GM21528 (cell line): ENCODE measurements at regions not wholly inside any gene's neighbourhood (a gene's known extent, or its start where the extent isn't known, plus 50 kb on each side); places are given as distances from the start of the nearest gene placed in this dataset.

Experiments
- ATAC-seq: cut with Tn5 transposase; IDR thresholded peaks from one replicate; pipeline ENCODE4 v1.9.1; 2021; ENCODE audit warnings: mild to moderate bottlenecking, moderate library complexity; ENCODE audit not compliant: unreplicated experiment, low FRiP score

DNA sequence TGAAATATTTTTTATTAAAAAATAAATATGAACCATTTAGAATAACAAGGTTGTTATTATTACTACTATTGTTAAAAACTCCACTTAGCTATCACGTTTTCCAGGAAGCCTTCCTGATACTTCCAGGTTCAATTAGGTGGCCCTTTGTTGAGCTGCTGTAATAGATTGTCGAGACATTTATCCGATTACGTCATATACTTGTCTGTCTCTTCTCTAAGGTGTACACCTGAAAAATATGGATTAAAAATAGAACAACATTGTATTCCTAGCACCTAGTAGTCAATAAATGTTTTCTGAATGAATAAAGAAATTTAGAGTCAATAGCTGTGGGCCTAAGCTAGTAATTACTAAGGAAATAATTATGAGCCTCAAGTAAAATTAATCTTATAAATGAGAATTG is 359.6 kb downstream of the RNF144B start:
- ATAC-seq: no peak

DNA sequence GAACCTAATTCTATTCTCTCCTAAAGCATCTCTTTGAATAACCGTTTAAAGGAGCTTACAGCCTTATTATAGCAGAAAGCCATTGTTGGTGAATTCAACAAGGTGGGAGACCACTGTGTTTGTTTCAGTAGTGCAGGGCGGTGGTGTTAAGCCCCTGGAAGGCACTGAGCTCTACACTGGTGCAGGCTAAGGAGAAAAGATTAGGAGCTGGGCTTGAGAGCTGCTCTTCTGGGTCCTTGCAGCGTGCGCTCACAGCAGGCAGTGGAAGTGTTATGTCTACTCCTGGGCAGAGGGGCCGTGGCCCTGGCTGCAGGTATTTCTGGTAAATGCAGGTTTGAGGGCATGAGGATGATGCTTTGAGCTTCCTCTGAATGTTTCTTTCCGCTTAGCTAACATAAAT is 361.2 kb downstream of the RNF144B start:
- no peak for ATAC-seq

DNA sequence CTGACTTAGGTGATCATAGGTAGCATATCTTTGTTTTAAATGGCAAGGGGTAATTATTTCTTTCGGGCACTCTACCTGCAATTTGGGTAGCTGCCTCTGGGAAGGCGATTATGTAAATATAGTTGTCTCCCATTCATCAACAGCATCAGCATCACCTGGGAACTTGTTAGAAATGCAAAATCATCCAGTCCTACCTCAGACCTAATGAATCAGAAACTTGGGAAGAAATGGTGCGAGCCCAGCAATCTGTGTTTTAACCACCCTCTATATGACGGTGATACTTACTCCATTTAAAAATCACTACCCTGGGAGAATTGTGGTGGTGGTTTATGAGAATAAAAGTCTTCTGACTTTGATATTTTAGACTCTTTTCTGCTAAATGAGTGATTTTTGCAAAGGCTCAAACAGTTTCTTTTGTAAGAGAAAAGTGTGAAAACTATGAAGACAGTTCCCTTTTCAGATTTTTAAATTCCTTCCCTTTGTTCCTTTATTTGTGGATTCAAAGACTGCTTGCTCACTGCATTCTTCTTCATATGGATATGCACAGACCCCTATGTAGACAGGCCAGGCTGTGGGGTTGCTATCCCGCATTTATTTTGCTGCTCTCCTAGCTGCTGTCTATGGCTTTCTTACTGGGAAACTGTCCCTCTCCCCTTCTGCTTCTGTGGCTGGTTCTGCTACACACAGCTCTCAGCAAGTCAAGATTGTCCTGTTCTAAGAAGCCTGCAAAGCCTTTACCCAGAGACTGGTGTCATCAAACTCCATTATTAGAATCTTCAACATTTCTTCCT is 365.3 kb downstream of the RNF144B start:
- ATAC-seq: no peak

DNA sequence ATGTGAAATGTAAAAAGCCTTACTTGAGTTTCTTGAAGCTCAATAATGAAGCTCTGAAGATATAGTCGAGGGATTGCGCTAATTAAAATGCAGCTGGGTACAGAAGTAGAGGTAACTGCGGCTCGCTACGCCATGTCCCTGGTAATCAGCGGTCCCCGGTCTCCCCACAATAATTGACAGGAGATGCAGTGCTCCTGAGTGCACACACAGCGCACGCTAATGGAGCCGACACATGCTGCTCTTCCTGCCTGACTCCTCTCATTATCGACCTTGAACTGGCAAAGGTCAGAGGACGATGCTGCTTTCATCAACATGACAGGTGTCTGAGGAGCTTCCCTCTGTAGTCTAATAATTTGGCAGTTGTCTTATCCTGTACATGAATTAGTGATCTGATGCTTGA is 365.9 kb downstream of the RNF144B start:
- no peak for ATAC-seq

DNA sequence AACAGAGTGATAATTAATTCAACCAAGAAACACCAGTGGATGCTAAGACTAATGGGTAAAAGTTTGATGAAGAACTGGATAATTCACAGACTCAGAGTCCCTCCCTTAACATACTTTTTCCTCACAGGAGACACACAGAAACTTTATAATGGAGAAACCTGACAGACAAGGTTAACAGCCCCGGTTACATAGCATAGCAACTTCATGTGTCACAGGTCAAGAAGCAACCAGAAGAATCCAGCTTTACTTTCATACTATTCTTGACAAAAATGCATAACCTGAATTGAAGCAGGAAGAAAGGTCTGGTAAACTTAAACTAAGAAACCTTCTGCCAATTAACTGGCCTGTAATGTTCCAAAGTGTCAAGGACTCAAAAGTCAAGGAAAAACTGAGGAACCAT is 375.9 kb downstream of the RNF144B start:
- no peak for ATAC-seq

DNA sequence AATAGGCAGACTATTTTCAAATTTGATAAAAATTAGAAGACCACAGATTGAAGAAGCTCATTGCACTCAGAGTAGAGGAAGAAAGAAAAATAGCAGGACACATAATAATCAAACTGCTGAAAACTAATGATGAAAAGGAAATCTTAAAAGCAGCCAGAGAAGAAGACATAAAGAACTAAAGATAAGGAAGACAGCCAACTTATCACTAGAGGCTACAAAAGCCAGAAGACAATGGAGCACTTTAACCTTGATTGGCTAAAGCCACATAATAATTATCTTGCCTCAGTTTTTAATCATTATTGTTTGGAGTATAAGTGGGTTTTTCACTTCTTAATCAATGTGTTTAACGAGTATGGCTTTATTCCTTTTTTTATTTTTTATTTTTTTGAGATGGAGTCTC is 397.6 kb downstream of the RNF144B start:
- no peak for ATAC-seq

DNA sequence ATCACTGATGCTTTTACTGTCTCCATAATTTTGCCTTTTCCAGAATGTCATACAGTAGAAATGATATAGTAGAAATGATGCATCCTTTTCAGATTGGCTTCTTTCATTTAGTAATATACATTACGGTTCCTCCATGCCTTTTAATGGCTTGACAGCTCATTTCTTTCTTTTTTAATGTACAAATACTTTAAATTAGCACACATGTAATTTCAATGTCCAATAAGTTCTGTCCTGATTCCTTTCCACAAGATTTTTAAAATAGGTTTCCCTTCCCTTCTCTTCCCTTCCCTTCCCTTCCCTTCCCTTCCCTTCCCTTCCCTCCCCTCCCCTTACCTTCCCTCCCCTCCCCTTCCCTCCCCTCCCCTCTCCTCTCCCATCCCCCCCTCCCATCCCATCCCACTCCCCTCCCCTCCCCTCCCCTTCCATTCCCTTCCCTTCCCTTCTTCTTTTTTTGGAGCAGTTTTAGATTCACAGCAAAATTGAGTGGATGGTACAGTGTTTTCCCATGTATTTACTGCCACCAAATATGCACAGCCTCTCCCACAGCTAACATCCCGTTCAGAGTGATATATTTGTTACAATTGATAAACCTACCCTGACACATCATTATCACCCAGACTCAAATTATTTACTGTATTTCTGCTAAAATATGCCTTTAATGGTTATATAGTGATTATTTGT is 398.8 kb downstream of the RNF144B start:
- ATAC-seq: no peak

DNA sequence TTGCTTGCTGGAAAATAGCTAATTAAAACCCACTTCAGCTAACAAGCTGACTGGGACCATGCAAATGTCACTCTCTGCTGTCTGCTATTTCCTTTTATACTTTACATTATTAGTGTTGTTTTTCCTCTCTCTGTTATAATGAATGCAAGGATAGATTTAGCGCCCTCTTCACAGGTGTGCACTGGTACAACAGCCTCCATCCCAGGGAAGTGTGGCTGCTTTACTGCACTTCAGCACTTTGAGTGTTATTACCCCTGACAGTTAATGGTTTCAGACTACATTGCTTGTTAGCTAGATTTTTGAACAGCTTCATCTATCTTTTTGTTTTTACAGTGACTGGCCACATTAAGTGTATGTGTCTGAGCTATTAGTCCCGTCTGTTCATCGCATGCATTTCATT is 405.7 kb downstream of the RNF144B start:
- no peak for ATAC-seq

DNA sequence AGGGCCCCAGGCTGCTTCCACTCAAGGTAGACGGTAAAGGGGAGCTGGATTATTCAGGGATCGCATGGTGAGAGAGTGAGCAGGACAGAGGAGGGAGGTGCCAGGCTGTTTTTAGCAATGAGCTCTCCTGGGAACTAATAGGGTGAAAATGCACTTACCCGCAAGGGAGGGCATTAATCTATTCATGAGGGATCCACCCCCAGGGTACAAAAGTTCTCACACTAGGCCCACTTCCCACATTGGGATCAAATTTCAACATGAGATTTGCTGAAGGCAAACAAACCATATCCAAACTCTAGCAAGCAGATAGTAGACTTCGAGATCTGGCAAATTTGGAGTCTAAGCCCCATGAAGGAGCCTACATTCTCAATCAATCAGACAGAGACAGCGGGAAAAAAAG is 408.6 kb downstream of the RNF144B start:
- no peak for ATAC-seq

DNA sequence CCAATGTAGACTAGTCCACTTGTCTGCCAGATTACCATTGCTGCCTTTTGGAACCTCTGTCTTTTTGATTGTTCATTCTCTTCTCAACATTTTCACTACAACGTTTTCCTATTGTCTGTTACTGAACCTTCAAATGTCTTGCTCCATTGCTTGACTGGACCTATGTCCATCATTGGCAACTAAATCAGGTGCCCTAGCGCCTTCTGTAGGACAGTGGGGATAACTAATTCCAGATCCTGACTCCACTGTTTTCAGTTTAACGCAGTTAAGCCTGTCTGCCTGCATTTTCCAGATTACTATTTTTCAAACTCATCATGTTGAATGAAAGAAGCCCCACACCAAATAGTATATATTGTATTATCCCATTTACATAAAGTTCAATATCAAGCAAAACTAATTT is 433.6 kb downstream of the RNF144B start:
- no peak for ATAC-seq

DNA sequence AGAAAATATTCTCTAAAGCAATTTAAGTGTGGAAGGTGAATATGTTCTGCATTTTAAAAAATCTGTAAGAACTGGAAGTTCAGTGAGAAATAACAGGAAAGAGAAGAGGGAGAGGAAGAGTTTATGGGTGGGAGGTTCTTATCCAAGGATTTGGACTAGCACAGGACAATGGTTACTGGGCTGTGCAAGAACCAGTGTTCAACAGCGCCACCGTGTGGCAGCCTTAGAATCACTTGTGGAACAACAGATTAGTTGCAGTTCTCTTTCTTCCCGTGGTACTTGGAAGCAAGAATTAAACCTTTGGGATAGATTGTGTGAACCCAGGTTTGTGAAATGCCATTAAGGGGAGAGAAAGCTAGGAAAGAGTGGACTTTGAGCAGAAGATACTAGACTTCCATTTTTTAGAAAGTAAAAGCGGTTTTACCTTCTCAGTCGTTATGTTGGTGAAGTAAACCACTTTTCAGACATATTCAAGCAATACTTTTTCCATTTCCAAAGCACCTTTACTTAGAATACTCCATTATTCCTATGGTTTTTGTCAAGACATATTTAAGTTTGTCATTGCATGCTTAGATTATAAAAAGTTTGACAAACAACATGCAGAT is 436.7 kb downstream of the RNF144B start:
- ATAC-seq: no peak

DNA sequence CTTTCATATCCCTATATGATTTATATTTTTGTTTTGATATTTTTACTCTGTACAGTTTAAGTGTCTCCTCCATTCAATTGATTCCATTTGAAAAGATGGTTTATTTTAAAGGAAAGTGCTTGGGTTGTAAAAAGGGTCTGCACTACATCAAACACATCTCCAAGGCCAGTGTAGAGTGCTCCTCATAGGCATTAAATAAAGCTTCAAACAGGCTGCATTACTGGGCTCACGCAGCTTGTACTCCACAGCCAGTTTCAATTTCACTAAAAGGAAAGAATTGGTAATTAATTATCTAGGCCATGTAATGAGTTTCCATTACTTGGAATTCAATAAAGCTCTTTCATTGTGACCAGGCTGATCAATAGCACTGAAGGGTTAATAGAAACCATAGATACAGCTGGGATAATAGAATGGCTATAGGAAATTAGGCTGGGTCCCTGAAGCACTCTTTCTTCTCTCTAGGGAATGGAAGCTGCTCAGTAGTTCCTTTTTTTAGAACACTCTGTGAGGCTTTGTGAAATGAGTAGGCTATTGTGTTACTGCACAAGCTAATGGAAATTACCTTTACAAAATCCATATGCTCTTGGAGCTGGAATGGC is 442.2 kb downstream of the RNF144B start:
- no peak for ATAC-seq

DNA sequence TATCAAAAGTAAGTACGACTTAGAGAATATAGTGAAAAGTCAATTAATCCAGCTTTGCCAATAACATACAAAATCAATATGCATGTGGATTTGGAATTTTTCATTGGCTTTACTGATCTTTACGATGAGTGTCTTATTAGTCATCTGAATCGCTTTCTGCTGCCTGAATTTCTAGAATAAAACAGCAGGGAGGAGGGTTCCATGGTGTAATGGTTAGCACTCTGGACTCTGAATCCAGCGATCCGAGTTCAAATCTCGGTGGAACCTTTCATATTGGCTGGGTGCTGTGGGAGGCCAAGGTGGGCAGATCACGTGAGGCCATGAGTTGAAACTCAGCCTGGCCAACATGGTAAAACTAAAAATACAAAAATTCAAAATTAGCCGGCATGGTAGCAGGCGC is 448.8 kb downstream of the RNF144B start:
- no peak for ATAC-seq

DNA sequence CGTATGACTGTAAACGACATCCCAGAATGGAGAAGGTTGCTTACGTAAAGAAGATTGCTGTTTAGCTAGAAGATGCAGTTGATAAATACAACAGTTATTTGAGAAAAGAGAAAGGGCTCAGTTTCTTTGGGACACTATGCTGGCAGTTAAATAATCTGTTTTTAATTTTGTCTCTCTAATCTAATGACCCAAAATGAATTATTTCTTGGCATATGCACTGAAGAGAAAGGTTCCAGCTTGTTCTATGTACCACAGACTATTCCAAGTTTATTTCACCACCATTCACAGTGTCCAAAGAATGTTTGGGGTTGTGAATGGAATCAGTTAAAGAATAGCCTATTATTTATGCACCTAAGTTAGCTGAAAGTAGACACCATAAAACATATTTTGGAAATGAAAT is 449.9 kb downstream of the RNF144B start:
- no peak for ATAC-seq

DNA sequence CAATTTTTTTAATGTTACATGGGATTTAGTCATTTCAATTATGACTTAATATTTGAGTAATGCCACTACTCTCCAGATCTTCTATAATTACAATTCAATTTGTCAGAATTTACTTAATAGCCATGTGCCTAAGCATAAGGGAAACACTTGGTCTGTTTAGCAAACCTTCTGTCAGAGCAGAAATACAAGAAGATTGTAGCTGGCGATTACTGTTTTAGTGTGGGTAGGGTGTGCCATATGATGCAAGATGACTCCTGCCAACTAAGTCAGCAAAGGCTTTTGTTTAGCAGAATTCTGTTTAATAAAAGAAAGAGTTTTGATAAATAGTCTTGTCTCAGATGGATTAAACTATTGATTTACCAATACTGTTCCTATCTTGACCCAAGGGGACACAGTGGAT is 455.4 kb downstream of the RNF144B start:
- no peak for ATAC-seq

DNA sequence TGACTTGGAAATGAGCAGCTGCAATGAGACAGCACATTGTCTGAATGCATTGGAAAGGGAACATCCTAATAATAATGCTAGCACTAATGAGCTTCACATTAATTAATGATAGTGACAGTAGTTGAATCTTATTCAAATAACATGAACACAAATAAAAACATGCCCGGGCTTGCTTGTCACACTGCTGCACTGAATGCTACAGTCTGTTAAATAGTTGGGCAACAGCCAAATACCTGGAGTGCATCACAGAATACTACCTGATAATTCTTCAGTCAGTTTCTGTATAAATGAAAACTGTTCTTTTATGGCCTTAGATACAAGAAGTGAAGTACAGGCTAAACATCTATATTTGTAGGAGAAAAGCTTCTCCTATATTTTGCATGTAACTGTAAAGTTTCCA is 458.7 kb downstream of the RNF144B start:
- ATAC-seq: no peak

DNA sequence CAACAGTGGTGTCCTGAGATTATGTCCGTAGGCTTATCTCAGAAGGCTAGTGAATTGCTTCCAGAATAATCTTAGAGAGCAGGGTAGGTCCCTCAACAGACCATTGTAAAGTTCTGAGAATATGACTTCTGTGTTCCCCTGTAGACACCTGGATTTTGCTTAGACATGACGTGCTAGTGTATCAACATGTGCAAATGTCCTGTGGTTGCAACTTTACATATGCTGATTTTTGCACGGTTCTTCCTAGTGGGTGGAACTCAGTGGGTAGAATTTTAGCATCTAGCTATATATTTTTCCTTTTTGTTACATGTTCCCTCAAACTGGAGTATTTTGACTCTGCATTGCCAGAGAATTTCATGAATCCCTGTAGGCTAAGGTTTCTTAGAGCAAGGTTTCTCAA is 459.2 kb downstream of the RNF144B start:
- no peak for ATAC-seq

DNA sequence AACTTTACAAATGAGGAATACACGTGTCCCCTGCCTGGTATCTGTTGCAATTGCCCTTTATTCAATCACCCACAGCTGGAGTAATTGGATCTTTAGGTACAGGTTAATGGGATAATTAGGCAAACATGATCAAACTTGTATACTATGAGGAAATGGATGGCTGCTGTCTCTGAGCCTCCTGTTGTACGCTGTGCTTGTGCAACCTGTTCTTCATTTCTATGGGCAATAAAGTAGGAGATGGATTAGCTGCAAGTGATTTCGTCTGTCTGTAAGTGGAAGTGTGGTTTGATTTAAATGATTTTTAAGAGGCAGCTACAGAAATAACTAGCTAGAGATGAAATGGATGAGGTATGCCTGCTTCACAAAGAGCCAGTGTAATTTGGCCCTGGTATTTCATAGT is 474.1 kb downstream of the RNF144B start:
- ATAC-seq: no peak

DNA sequence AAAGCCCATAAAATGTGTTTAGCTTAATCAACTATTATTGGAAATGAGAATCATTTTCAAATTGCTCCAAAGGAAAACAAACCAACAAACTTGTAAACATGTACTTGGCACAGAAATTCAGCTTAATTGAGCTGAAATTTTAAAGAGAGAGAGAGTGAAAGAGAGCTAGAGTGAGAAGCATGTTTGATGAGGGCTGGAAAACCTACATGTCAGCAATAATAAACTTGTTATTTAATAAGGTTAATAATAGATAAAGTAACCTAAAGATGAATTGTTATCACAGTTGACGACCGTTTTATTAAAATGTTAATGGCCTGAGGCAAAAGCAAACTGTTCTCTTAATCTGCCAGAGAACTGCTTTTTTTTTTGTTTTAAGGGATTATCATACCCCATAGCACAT is 496.1 kb downstream of the RNF144B start:
- ATAC-seq: no peak

DNA sequence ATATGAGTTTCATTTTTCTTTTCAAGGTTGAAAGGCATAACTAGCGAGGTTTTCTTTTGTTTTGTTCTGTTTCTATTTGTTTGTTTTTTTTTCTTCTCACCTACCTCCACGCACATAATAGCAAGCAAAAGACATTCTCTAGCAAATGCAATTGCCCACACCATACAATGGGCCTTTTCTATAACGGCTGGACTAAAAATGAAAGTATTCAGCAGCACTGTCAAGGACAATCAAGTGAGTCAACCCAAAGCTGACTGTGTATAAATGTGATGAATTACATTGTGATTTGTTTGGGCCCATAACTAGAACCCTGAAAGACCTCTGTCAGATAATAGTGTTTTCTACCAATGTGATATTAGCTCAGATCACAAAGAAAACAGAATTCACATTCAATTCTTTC is 496.7 kb downstream of the RNF144B start:
- ATAC-seq: no peak

DNA sequence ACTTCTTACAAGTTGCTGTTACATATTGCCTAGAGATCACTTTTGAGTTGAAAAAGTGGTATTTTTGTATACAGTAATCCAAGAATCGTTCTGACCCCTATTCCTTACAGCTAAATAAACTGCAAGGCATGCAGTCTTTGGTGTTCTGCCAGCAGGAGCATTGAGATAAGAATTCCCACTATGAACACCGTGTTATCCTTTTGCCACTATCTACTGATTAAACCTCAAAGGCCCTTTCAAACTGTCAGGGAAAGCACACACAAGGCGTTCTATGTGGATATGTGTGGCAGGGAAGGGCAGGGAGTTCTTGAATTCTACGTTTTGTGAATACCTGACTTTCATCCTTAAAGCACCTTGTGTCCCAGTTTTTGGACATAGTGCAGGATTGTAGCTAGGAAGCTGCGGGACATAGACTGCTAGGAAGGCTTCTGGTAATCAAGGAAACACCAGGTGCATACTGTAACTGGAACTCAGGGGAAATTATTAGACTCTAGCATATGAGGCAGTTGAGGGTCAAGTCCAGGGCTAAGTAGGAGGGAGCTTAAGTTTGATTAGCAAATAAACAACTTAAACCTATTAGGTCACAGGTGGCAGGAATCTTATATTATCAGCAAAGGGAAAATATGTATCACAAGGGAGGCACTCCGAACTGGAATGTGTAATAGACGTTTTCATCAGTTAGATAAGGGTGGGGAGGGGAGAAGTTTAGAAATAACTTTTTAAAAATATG is 506.6 kb downstream of the RNF144B start:
- no peak for ATAC-seq
